ENCODE measurements at regions not wholly inside any gene's neighbourhood (a gene's known extent, or its start where the extent isn't known, plus 50 kb on each side); places are given as distances from the start of the nearest gene placed in this dataset.

GRCh38 chr2:185335879-185336278 is 402.7 kb upstream of the FSIP2 start:
- no peak for DNase-seq
- no peaks in the 10 kb centered on the region for H3K9me3 ChIP-seq
- no peak overlapping the region for H3K4me3 ChIP-seq
- no peak overlapping the region for H3K27ac ChIP-seq
- no peaks in the 10 kb centered on the region for H3K36me3 ChIP-seq
- TF ChIP-seq, protein P1, sequence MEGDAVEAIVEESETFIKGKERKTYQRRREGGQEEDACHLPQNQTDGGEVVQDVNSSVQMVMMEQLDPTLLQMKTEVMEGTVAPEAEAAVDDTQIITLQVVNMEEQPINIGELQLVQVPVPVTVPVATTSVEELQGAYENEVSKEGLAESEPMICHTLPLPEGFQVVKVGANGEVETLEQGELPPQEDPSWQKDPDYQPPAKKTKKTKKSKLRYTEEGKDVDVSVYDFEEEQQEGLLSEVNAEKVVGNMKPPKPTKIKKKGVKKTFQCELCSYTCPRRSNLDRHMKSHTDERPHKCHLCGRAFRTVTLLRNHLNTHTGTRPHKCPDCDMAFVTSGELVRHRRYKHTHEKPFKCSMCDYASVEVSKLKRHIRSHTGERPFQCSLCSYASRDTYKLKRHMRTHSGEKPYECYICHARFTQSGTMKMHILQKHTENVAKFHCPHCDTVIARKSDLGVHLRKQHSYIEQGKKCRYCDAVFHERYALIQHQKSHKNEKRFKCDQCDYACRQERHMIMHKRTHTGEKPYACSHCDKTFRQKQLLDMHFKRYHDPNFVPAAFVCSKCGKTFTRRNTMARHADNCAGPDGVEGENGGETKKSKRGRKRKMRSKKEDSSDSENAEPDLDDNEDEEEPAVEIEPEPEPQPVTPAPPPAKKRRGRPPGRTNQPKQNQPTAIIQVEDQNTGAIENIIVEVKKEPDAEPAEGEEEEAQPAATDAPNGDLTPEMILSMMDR (IDR thresholded peaks at IDR 0.05), result no peak
- no peak for TF ChIP-seq POLR2A (IDR thresholded peaks at IDR 0.05)
- H3K4me1 ChIP-seq, result no peaks in the 10 kb centered on the region
- intact Hi-C loops (cut with DNase I; ENCODE audit: low total_unique reads), result no loop called here
- no peaks in the 10 kb centered on the region for H3K27me3 ChIP-seq

DNA sequence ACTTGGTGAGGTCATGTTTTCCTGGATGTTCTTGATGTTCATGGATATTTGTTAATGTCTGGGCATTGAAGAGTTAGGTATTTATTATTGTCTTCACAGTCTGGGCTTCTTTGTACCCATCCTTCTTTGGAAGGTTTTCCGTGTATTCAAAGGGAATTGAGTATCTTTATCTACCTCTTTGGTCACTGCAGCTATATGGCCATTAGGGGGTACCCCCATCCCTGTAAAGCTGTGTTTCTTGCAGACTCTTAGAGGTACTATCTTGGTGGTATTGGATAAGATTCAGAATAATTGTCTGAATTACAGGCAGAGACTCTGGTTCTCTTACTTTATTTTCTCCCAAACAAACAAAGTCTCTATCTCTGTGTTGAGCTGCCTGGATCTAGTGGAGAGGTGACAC is 401.6 kb upstream of the FSIP2 start:
- TF ChIP-seq, protein P1 (IDR thresholded peaks at IDR 0.05), result no peak
- no peak for TF ChIP-seq POLR2A (IDR thresholded peaks at IDR 0.05)
- DNase-seq, result no peak
- H3K4me3 ChIP-seq, result no peak overlapping the region
- no peaks in the 10 kb centered on the region for H3K36me3 ChIP-seq
- H3K4me1 ChIP-seq, result no peaks in the 10 kb centered on the region
- no peak overlapping the region for H3K27ac ChIP-seq
- intact Hi-C loops (cut with DNase I; ENCODE audit: low total_unique reads), result no loop called here
- H3K9me3 ChIP-seq, result no peaks in the 10 kb centered on the region
- H3K27me3 ChIP-seq, result no peaks in the 10 kb centered on the region

DNA sequence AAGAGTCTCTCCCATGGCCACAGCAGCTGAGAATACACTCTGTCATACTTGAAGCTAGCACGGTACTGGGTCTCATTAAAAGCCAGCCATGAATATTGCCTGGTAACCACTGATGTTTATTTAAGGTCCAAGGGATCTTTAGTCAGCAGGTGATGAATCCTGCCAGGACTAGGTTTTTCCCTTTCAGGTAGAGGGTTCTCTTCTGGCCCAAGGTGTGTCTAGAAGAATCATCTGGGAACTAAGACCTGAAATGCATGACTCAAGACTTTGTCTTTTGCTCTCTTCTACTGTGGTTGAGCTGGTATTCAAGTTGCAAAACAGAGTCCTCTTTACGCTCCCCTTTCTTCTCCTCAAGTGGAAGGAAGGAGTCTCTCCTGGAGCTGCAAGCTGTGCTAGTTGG is 400.5 kb upstream of the FSIP2 start:
- DNase-seq, result no peak
- H3K4me1 ChIP-seq, result no peaks in the 10 kb centered on the region
- TF ChIP-seq, protein P1 (IDR thresholded peaks at IDR 0.05), result no peak
- no peak for TF ChIP-seq POLR2A (IDR thresholded peaks at IDR 0.05)
- intact Hi-C loops (cut with DNase I; ENCODE audit: low total_unique reads), result no loop called here
- H3K4me3 ChIP-seq, result no peak overlapping the region
- H3K27me3 ChIP-seq, result no peaks in the 10 kb centered on the region
- no peaks in the 10 kb centered on the region for H3K36me3 ChIP-seq
- no peak overlapping the region for H3K27ac ChIP-seq
- H3K9me3 ChIP-seq, result no peaks in the 10 kb centered on the region

DNA sequence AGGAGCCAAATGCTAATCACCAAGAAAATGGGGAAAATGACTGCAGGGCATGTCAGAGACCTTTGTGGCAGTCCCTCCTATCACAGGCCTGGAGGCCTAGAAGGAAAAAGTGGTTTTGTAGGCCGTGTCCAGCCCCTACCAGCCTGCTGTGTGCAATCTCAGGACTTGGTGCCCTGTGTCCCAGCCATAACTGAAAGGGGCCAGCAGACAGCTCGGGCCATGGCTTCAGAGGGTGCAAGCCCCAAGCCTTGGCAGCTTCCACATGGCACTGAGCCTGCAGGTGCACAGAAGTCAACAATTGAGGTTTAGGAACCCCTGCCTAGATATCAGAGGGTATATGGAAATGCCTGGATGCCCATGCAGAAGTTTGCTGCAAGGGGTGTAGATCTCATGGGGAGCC is 391.2 kb upstream of the FSIP2 start:
- intact Hi-C loops (cut with DNase I; ENCODE audit: low total_unique reads), result no loop called here
- H3K4me1 ChIP-seq, result no peaks in the 10 kb centered on the region
- no peak overlapping the region for H3K27ac ChIP-seq
- H3K4me3 ChIP-seq, result no peak overlapping the region
- TF ChIP-seq, protein P1 (IDR thresholded peaks at IDR 0.05), result no peak
- no peak for TF ChIP-seq POLR2A (IDR thresholded peaks at IDR 0.05)
- no peaks in the 10 kb centered on the region for H3K36me3 ChIP-seq
- no peaks in the 10 kb centered on the region for H3K27me3 ChIP-seq
- H3K9me3 ChIP-seq, result no peaks in the 10 kb centered on the region
- DNase-seq, result no peak

GRCh38 chr2:185360776-185361175 is 377.8 kb upstream of the FSIP2 start:
- Histone ChIP-seq H3K4me3 (no peak overlapping the region), H3K9me3 (no peaks in the 10 kb centered on the region), H3K36me3 (no peaks in the 10 kb centered on the region), H3K27ac (no peak overlapping the region), H3K27me3 (no peaks in the 10 kb centered on the region), H3K4me1 (no peaks in the 10 kb centered on the region)
- DNase-seq, result no peak
- TF ChIP-seq POLR2A (IDR thresholded peaks at IDR 0.05), result no peak
- TF ChIP-seq, protein P1 (IDR thresholded peaks at IDR 0.05), result no peak
- intact Hi-C loops (cut with DNase I; ENCODE audit: low total_unique reads), result no loop called here

Measured in uterus (tissue), 3 donors.